HCT116 (cell line): ENCODE measurements at regions not wholly inside any gene's neighbourhood (a gene's known extent, or its start where the extent isn't known, plus 50 kb on each side); places are given as distances from the start of the nearest gene placed in this dataset.

Source experiments
- ATAC-seq: fragments of 200-7000 bp; cut with Tn5 transposase; 2 replicates; pipeline ENCODE4 v1.9.1; 2020; ENCODE audit warnings: mild to moderate bottlenecking, moderate library complexity
- BruUV-seq: library from RNA; stranded (reverse); fragments of 400-500 nt; replicated peaks from 2 replicates; lab custom pipeline; 2021; lab: Mats Ljungman, UMichigan
- CTCF ChIA-PET: fragments of 300-600 bp; sonication (Branson Sonifier 250); formaldehyde crosslinking; loops from one replicate; lab custom pipeline; 2021; ENCODE audit warnings: antibody characterized with exemption; lab: Charles Lee
- POLR2A ChIA-PET: fragments of 300-600, 350-600 bp; sonication (Branson Sonifier 250); formaldehyde crosslinking; loops from one replicate; lab custom pipeline; 2021; ENCODE audit warnings: antibody characterized with exemption; lab: Charles Lee
- RAD21 ChIA-PET, 2 experiments: fragments of 300-600 bp; sonication (Branson Sonifier 250); formaldehyde crosslinking; loops; one replicate each; lab custom pipeline; 2023; ENCODE audit warnings: low total read pairs in 2 of 2; ENCODE audit not compliant: uncharacterized antibody in 2 of 2, unreplicated experiment in 2 of 2, low non-redundant PET in 1 of 2; lab: Charles Lee
- DNase-seq: peaks from one replicate; pipeline ENCODE4 v3.0.0-alpha.2; 2010; ENCODE audit warnings: low read depth, low spot score
- H2AFZ ChIP-seq: fragments of 200-600 bp; shearing (Covaris generic), sonication (generic); 2 replicates; pipeline ENCODE4 v1.6.1; 2017; ENCODE audit warnings: low read depth, mixed run types, mixed read lengths, antibody characterized with exemption, low read length; ENCODE audit not compliant: poor library complexity, severe bottlenecking
- H3K27ac ChIP-seq: 2 replicates; pipeline ENCODE4 v1.5.1; 2012; ENCODE audit warnings: low read depth, low read length
- H3K27me3 ChIP-seq: fragments of 200-600 bp; sonication (generic); 2 replicates; pipeline ENCODE4 v1.6.1; 2016; ENCODE audit warnings: mixed run types, low read length, mixed read lengths; ENCODE audit not compliant: insufficient read depth
- H3K36me3 ChIP-seq, 2 experiments: fragments of 200-500 bp in 1 of 2; fragments of 200-600 bp in 1 of 2; sonication (Bioruptor generic) in 1 of 2; sonication (generic) in 1 of 2; 2 replicates each; pipeline versions ENCODE4 v1.5.1 to v1.6.1; 2014 to 2016; ENCODE audit warnings: low read length in 2 of 2, inconsistent platforms in 1 of 2, mixed read lengths in 1 of 2, mixed run types in 1 of 2; ENCODE audit not compliant: insufficient read depth in 2 of 2, control insufficient read depth in 1 of 2
- H3K4me1 ChIP-seq, 2 experiments: fragments of 200-600 bp in 1 of 2; sonication (generic) in 1 of 2; 2 replicates each; pipeline versions ENCODE4 v1.5.1 to v1.6.1; 2012 to 2017; ENCODE audit warnings: low read length in 2 of 2, inconsistent platforms in 1 of 2, mild to moderate bottlenecking in 1 of 2, mixed read lengths in 1 of 2, mixed run types in 1 of 2, moderate library complexity in 1 of 2; ENCODE audit not compliant: insufficient read depth in 2 of 2, control insufficient read depth in 1 of 2
- H3K4me2 ChIP-seq: fragments of 200-600 bp; sonication (generic); 2 replicates; pipeline ENCODE4 v1.6.1; 2017; ENCODE audit warnings: mixed run types, low read length, mixed read lengths
- H3K4me3 ChIP-seq, 2 experiments: fragments of 200-600 bp in 1 of 2; sonication (generic) in 1 of 2; replicated peaks in 1 of 2; 2 replicates each; pipeline ENCODE4 v1.5.1; 2011 to 2016; ENCODE audit warnings: low read length in 2 of 2, control low read depth in 1 of 2, low read depth in 1 of 2, mild to moderate bottlenecking in 1 of 2, mixed read lengths in 1 of 2, mixed run types in 1 of 2
- H3K79me2 ChIP-seq: fragments of 200-600 bp; sonication (generic); 2 replicates; pipeline ENCODE4 v1.6.1; 2017; ENCODE audit warnings: mild to moderate bottlenecking, mixed run types, low read length, moderate library complexity, mixed read lengths; ENCODE audit not compliant: insufficient read depth
- H3K9ac ChIP-seq: fragments of 200-600 bp; sonication (generic); 2 replicates; pipeline ENCODE4 v1.6.1; 2016; ENCODE audit warnings: low read length, mixed read lengths
- H3K9me2 ChIP-seq: fragments of 200-600 bp; sonication (generic), shearing (Covaris generic); 2 replicates; pipeline ENCODE4 v1.6.1; 2017; ENCODE audit warnings: mixed run types, mild to moderate bottlenecking, moderate library complexity; ENCODE audit not compliant: insufficient read depth
- H3K9me3 ChIP-seq, 2 experiments: fragments of 200-500 bp in 1 of 2; fragments of 200-600 bp in 1 of 2; sonication (Bioruptor generic) in 1 of 2; sonication (generic) in 1 of 2; 2 replicates each; pipeline ENCODE4 v1.6.1; 2014 to 2017; ENCODE audit warnings: low read length in 2 of 2, mixed read lengths in 2 of 2, inconsistent platforms in 1 of 2, low read depth in 1 of 2, mild to moderate bottlenecking in 1 of 2, mixed run types in 1 of 2, moderate library complexity in 1 of 2; ENCODE audit not compliant: control insufficient read depth in 1 of 2, insufficient read depth in 1 of 2
- H4K20me1 ChIP-seq: fragments of 200-600 bp; sonication (generic), shearing (Covaris generic); 2 replicates; pipeline ENCODE4 v1.6.1; 2017; ENCODE audit warnings: mixed run types, mild to moderate bottlenecking, moderate library complexity; ENCODE audit not compliant: insufficient read depth
- CBX3 ChIP-seq: IDR thresholded peaks from 2 replicates; pipeline ENCODE4 v1.6.1; 2012; ENCODE audit warnings: low read depth
- ELF1 ChIP-seq: IDR thresholded peaks from 2 replicates; pipeline ENCODE4 v1.6.1; 2012; ENCODE audit warnings: low read depth, borderline replicate concordance
- JUND ChIP-seq: IDR thresholded peaks from 2 replicates; pipeline ENCODE4 v1.6.1; 2012
- POLR2A ChIP-seq: IDR thresholded peaks from 2 replicates; pipeline ENCODE4 v1.7.0; 2011; ENCODE audit warnings: borderline replicate concordance; ENCODE audit not compliant: insufficient read depth, insufficient read length; ENCODE audit errors: extremely low read depth
- POLR2AphosphoS5 ChIP-seq: IDR thresholded peaks from 2 replicates; pipeline ENCODE4 v1.6.1; 2011; ENCODE audit warnings: mild to moderate bottlenecking, low read depth, low read length, moderate library complexity
- RAD21 ChIP-seq: IDR thresholded peaks from 2 replicates; pipeline ENCODE4 v1.6.1; 2012; ENCODE audit warnings: low read depth, mild to moderate bottlenecking
- SP1 ChIP-seq: IDR thresholded peaks from 2 replicates; pipeline ENCODE4 v1.6.1; 2012; ENCODE audit warnings: low read depth
- TCF7L2 ChIP-seq: IDR thresholded peaks from 2 replicates; pipeline ENCODE4 v1.7.0; 2011; ENCODE audit warnings: borderline replicate concordance, inconsistent platforms; ENCODE audit not compliant: insufficient read depth, insufficient read length; ENCODE audit errors: extremely low read depth
- intact Hi-C: fragments of 100-400 bp; cut with micrococcal nuclease; formaldehyde crosslinking; loops from 2 replicates; pipeline ENCODE4 v1.10.0; 2022
- TF ChIP-seq, protein P1 (sequence below), 3 experiments: fragments of 200-600 bp in 1 of 3; sonication (generic) in 1 of 3; IDR thresholded peaks in 2 of 3; conservative IDR thresholded peaks in 1 of 3; 2 replicates each; pipeline ENCODE4 v1.5.1; 2012 to 2017; ENCODE audit warnings: low read depth in 2 of 3, low read length in 2 of 3, antibody characterized with exemption in 1 of 3, borderline replicate concordance in 1 of 3, control low read depth in 1 of 3, mild to moderate bottlenecking in 1 of 3, mixed read lengths in 1 of 3, mixed run types in 1 of 3, moderate library complexity in 1 of 3; ENCODE audit not compliant: insufficient read depth in 1 of 3
- TF ChIP-seq, protein P2 (sequence below): IDR thresholded peaks from 2 replicates; pipeline ENCODE4 v1.6.1; 2012

DNA sequence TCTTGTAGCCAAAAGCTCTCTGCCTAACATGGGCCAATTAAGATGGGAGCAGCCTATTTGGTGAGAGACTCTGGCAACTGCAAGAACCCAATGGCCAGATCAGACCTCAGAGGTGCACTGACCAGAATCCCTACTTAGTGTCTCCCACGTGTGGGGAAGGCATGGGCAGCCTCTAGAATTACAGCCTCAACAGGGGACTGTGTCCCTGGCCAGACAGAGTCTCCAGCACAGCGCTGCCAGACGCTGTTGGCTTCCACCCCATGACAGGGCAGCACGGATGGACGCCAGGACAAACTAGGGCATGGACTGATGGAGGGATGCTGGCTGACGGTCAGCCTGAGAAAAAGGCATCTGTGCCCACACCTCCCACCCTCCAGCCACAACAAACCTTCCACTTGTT, 729.3 kb upstream of the AUTS2 start:
- H3K4me3 ChIP-seq: no peak overlapping the region
- peaks cover 0 to 6% of the 10 kb centered on the region in 2 experiments; a peak in 2 of 4 replicates for H3K9me3 ChIP-seq
- POLR2A ChIA-PET: no interaction called here
- H3K27me3 ChIP-seq: no peaks in the 10 kb centered on the region
- intact Hi-C loops: no loop called here
- TF ChIP-seq POLR2AphosphoS5: no peak
- TF ChIP-seq, protein P1, sequence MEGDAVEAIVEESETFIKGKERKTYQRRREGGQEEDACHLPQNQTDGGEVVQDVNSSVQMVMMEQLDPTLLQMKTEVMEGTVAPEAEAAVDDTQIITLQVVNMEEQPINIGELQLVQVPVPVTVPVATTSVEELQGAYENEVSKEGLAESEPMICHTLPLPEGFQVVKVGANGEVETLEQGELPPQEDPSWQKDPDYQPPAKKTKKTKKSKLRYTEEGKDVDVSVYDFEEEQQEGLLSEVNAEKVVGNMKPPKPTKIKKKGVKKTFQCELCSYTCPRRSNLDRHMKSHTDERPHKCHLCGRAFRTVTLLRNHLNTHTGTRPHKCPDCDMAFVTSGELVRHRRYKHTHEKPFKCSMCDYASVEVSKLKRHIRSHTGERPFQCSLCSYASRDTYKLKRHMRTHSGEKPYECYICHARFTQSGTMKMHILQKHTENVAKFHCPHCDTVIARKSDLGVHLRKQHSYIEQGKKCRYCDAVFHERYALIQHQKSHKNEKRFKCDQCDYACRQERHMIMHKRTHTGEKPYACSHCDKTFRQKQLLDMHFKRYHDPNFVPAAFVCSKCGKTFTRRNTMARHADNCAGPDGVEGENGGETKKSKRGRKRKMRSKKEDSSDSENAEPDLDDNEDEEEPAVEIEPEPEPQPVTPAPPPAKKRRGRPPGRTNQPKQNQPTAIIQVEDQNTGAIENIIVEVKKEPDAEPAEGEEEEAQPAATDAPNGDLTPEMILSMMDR (IDR thresholded peaks at IDR 0.05 in 2 of 3, conservative IDR thresholded peaks at IDR 0.05 in 1 of 3; ENCODE audit: borderline replicate concordance in 1 of 3, insufficient read depth in 1 of 3, low read depth in 2 of 3, low read length in 2 of 3): no peak
- TF ChIP-seq POLR2A: no peak
- TF ChIP-seq SP1: no peak
- TF ChIP-seq, protein P2, sequence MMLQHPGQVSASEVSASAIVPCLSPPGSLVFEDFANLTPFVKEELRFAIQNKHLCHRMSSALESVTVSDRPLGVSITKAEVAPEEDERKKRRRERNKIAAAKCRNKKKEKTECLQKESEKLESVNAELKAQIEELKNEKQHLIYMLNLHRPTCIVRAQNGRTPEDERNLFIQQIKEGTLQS: no peak
- no peak for TF ChIP-seq TCF7L2
- TF ChIP-seq ELF1: no peak
- TF ChIP-seq JUND: no peak
- TF ChIP-seq RAD21: no peak
- TF ChIP-seq CBX3: no peak
- H3K27ac ChIP-seq: no peak overlapping the region
- CTCF ChIA-PET: no interaction called here
- H4K20me1 ChIP-seq: no peaks in the 10 kb centered on the region
- DNase-seq: no peak
- RAD21 ChIA-PET: no interaction called here
- no peak overlapping the region for H2AFZ ChIP-seq
- no peak overlapping the region for H3K9ac ChIP-seq
- H3K9me2 ChIP-seq: no peaks in the 10 kb centered on the region
- no peaks in the 10 kb centered on the region for H3K79me2 ChIP-seq
- ATAC-seq: no peak
- BruUV-seq: no TSS peak
- H3K4me1 ChIP-seq: no peaks in the 10 kb centered on the region
- H3K4me2 ChIP-seq: no peak overlapping the region
- no peaks in the 10 kb centered on the region; a peak in 1 of 4 replicates for H3K36me3 ChIP-seq
